Nephron progenitor cell (in vitro differentiated cells): ENCODE measurements at regions not wholly inside any gene's neighbourhood (a gene's known extent, or its start where the extent isn't known, plus 50 kb on each side); places are given as distances from the start of the nearest gene placed in this dataset.
"Not testable (repeated sequence)": the region's sequence is repeated elsewhere in the genome, so short reads cannot be mapped to it uniquely, and the experiment has no call there.

Experiments used
- DNase-seq: peaks from one replicate; pipeline ENCODE4 v3.0.0; 2021
- H3K27ac Mint-ChIP-seq: 2 replicates; pipeline ENCODE4 v1.8.0; 2021; ENCODE audit warnings: mild to moderate bottlenecking, moderate library complexity, mixed read lengths
- H3K27me3 Mint-ChIP-seq: 2 replicates; pipeline ENCODE4 v1.8.0; 2021; ENCODE audit warnings: mild to moderate bottlenecking, low read depth, mixed read lengths; ENCODE audit not compliant: poor library complexity
- H3K36me3 Mint-ChIP-seq: 2 replicates; pipeline ENCODE4 v1.8.0; 2021; ENCODE audit warnings: low read depth, mixed read lengths
- H3K4me1 Mint-ChIP-seq: 2 replicates; pipeline ENCODE4 v1.8.0; 2021; ENCODE audit warnings: mixed read lengths
- H3K4me3 Mint-ChIP-seq: 2 replicates; pipeline ENCODE4 v1.8.0; 2021; ENCODE audit warnings: mild to moderate bottlenecking, moderate library complexity, mixed read lengths
- H3K9me3 Mint-ChIP-seq: 2 replicates; pipeline ENCODE4 v1.8.0; 2021; ENCODE audit warnings: mild to moderate bottlenecking, moderate library complexity, mixed read lengths
- TF ChIP-seq, protein P1 (sequence below): fragments of 200-600 bp; sonication (generic); IDR thresholded peaks from 2 replicates; pipeline ENCODE4 v1.5.0; 2021; ENCODE audit warnings: antibody characterized with exemption

DNA sequence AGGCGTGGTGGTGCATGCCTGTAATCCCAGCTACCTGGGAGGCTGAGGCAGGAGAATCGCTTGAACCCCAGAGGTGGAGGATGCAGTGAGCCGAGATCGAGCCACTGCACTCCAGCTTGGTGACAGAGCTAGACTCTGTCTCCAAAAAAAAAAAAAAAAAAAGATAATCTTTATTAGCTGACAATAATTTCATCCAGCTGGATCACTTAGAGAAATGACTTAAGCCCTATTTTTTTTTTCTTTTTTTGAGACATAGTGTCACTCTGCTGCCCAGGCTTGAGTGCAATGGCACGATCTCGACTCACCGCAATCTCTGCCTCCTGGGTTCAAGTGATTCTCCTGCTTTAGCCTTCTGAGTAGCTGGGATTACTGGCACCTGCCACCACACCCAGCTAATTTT lies 51.6 kb upstream of the MAP4K4 start:
- H3K27me3 Mint-ChIP-seq, H3K4me3 Mint-ChIP-seq, H3K4me1 Mint-ChIP-seq, H3K36me3 Mint-ChIP-seq, H3K27ac Mint-ChIP-seq, DNase-seq: not testable (repeated sequence)
- H3K9me3 Mint-ChIP-seq = peaks cover 17% of the 10 kb centered on the region

DNA sequence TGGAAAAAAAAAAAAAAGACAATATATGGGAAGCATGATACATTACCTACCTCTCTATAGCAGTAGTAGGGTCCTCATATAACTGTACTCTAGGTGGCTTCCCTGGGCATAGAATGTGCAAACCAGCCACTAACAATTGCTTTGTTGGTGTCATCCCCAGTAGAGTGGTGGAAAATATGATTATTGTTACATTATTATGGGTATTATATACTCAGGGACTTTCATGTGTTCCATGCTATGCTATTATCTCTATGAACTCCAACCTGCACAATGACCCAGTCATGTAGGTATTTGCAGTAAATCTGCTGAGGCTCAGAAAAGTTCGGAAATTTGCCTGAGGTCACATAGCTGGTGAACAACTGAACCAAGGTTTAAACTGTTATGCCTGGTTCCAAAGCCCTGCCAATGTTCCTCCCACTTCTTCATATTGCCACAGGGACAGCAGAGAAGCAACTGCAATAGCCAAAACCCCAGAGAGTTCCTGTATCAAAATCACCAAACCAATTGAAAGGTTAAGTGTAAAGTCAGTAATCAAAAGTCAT lies 52.6 kb upstream of the MAP4K4 start:
- TF ChIP-seq, protein P1, sequence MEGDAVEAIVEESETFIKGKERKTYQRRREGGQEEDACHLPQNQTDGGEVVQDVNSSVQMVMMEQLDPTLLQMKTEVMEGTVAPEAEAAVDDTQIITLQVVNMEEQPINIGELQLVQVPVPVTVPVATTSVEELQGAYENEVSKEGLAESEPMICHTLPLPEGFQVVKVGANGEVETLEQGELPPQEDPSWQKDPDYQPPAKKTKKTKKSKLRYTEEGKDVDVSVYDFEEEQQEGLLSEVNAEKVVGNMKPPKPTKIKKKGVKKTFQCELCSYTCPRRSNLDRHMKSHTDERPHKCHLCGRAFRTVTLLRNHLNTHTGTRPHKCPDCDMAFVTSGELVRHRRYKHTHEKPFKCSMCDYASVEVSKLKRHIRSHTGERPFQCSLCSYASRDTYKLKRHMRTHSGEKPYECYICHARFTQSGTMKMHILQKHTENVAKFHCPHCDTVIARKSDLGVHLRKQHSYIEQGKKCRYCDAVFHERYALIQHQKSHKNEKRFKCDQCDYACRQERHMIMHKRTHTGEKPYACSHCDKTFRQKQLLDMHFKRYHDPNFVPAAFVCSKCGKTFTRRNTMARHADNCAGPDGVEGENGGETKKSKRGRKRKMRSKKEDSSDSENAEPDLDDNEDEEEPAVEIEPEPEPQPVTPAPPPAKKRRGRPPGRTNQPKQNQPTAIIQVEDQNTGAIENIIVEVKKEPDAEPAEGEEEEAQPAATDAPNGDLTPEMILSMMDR = no peak

DNA sequence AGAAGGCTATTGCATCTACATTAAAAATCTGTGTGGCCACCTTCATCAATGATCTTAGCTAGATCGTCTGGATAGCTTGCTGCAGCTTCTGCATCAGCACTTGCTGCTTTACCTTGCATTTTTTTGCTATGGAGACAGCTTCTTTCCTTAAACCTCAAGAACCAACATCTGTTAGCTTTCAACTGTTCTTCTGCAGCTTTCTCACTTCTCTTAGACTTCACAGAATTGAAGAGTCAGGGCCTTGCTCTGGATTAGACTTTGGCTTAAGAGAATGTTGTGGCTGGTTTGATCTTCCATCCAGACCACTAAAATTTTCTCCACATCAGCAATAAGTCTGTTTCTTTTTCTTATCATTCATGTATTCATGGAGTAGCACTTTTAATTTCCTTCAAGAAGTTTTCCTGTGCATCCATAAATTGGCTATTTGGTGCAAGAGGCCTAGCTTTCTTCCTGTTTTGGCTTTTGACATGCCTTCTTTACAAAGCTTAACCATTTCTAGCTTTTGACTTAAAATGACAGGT lies 54.4 kb upstream of the MAP4K4 start:
- DNase-seq = no peak
- Mint-ChIP-seq H3K9me3 (peaks cover 17% of the 10 kb centered on the region), H3K27me3 (no peaks in the 10 kb centered on the region), H3K36me3 (no peaks in the 10 kb centered on the region), H3K4me3 (no peak overlapping the region), H3K27ac (no peak overlapping the region), H3K4me1 (peaks cover 5% of the 10 kb centered on the region)
- TF ChIP-seq, protein P1 = no peak

More for the DNA sequence above, 52.6 kb upstream of the MAP4K4 start:
- Mint-ChIP-seq H3K27ac (no peak overlapping the region), H3K4me3 (no peak overlapping the region), H3K36me3 (no peaks in the 10 kb centered on the region), H3K27me3 (no peaks in the 10 kb centered on the region), H3K9me3 (peaks cover 17% of the 10 kb centered on the region), H3K4me1 (no peaks in the 10 kb centered on the region)
- DNase-seq = no peak

DNA sequence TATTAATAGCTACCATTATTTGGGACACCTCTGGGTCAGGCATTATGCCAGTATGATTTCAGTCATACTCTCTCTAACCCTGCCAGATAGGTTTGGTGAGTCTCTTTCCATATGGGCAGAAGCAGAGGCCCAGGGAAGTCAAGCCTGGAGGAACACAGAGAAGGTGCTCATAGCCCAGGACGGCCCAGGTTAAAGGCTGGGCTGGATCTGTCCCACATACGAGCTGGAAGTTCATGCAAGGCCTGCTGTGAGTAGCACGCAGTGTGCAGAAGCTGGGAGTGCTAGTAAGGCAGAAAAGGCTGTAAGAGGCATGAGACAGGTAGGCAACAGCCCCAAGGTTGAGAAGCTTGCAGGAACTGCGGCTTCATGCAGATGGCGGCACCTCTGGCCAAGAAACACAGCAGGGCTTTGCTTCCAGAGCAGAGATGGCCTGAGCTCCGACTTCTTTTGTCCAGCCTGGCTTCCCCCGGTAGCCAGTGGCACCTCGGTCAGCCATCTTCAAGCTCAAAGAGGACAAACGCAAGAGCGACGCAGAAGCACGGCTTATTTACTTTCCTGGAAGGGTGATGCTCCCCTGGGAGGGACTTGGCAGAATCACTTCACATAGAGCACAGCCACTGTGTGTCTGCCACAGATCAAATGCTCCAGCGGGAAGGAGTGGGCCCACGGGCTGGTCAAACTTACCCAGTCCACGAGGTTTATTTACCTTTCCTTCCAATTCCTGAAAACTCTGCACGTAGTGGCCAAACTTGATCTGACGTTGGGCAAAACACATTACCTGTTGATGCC lies 58.5 kb upstream of the MAP4K4 start:
- peaks cover 17% of the 10 kb centered on the region for H3K9me3 Mint-ChIP-seq
- H3K27me3 Mint-ChIP-seq = peaks cover 2% of the 10 kb centered on the region
- no peaks in the 10 kb centered on the region for H3K36me3 Mint-ChIP-seq
- DNase-seq = no peak
- peaks cover 9% of the 10 kb centered on the region for H3K4me1 Mint-ChIP-seq
- no peak overlapping the region for H3K4me3 Mint-ChIP-seq
- TF ChIP-seq, protein P1 = no peak
- H3K27ac Mint-ChIP-seq = no peak overlapping the region

DNA sequence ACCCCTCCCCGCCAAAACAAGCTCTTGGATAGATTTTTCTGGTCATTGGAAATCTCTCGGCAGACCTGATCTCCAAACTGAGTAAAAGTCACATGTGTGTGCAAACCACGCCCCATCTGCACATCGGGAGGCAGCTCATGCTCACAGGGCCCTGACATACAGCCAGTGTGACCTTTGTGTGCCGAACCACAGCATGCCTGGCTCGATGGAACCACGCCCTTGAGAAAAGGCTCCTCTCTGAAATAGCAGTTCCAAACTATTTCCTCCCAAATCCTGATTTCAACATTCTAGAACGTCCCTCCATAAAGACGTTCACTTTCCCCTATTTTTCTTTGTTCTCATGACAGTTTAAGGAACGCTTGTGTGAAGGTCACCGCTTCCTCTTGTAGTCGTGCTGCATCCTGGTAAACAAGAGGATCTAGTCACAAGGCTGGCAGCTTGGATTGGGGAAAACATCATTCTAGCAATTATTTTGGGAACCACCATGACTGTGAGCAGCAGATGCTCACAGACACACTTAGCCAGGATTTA lies 59.3 kb upstream of the MAP4K4 start:
- Mint-ChIP-seq H3K27me3 (peaks cover 2% of the 10 kb centered on the region), H3K4me3 (no peak overlapping the region), H3K4me1 (peaks cover 9% of the 10 kb centered on the region), H3K36me3 (no peaks in the 10 kb centered on the region), H3K9me3 (peaks cover 16% of the 10 kb centered on the region), H3K27ac (peak overlapping the region; percentile 62)
- TF ChIP-seq, protein P1 = no peak
- no peak for DNase-seq

DNA sequence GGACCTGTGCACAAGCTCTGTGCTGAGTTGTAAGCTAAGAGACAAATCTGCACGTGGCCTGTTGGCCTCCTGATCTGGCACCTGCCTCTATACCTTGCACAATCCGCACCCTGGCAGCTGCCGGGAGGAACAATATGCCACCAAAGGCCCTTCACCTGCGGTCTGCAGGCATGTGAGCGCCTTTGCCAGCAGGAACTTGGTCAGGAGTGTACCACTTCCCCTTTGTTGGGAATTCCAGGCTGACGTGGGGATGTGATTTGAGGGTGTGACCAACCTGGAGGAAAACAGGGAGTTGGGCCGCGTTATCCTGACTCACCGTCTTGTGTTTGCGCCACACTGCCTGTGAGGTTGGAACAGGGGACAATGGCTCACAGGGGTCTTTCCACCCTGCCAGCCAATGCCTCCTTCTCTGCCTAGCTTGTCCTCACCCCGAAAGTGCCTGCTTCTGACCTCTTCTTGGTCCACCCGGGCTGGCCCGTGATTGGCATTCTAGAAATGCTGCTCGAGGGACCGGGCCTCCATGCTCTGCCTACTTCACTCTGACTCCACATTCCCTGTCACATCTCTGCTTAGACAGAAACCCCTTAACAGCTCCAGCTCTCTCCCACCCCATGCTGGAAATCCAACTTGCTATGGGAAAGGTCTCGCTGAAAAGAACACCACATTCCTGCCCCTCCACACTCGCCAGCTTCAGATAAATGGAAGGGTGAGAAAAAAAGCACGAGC lies 67.1 kb upstream of the MAP4K4 start:
- TF ChIP-seq, protein P1 = no peak
- DNase-seq = no peak
- peaks cover 7% of the 10 kb centered on the region for H3K9me3 Mint-ChIP-seq
- H3K27ac Mint-ChIP-seq = no peak overlapping the region
- H3K36me3 Mint-ChIP-seq = no peaks in the 10 kb centered on the region
- H3K4me3 Mint-ChIP-seq = no peak overlapping the region
- H3K27me3 Mint-ChIP-seq = peaks cover 7% of the 10 kb centered on the region
- H3K4me1 Mint-ChIP-seq = peaks cover 4% of the 10 kb centered on the region
